Lower leg skin (tissue), 4 donors: ENCODE measurements at regions not wholly inside any gene's neighbourhood (a gene's known extent, or its start where the extent isn't known, plus 50 kb on each side); places are given as distances from the start of the nearest gene placed in this dataset.

Experiments used
- DNase-seq, 2 donors: peaks; one replicate each; pipeline ENCODE4 v3.0.0-alpha.2; 2019; ENCODE audit warnings: low spot score in 2 of 2
- H3K4me3 ChIP-seq: fragments of 200-600 bp; sonication (generic); 2 replicates; pipeline ENCODE4 v1.5.1; 2017; ENCODE audit warnings: mild to moderate bottlenecking, low read depth; ENCODE audit not compliant: poor library complexity, severe bottlenecking
- POLR2A ChIP-seq, 2 donors: fragments of 450-650 bp; IDR thresholded peaks; one replicate each; pipeline ENCODE4 v1.6.1; 2016 to 2017; ENCODE audit warnings: antibody characterized with exemption in 2 of 2, mild to moderate bottlenecking in 1 of 2, moderate library complexity in 1 of 2
- WGBS, 2 donors: methylation state at CpG; one replicate each; pipeline ENCODE4 v1.1.5; 2018; 5-methylcytosine and 5-hydroxymethylcytosine counted together
- intact Hi-C: fragments of 100-400 bp; cut with DNase I; formaldehyde crosslinking; loops from one replicate; pipeline ENCODE4 v1.15.0; 2023; ENCODE audit warnings: low total_unique reads
- TF ChIP-seq, protein P1 (sequence below), 3 donors: fragments of 450-650 bp; IDR thresholded peaks; one replicate each; pipeline ENCODE4 v1.5.1; 2016; ENCODE audit warnings: antibody characterized with exemption in 3 of 3, mild to moderate bottlenecking in 3 of 3, moderate library complexity in 2 of 3

DNA sequence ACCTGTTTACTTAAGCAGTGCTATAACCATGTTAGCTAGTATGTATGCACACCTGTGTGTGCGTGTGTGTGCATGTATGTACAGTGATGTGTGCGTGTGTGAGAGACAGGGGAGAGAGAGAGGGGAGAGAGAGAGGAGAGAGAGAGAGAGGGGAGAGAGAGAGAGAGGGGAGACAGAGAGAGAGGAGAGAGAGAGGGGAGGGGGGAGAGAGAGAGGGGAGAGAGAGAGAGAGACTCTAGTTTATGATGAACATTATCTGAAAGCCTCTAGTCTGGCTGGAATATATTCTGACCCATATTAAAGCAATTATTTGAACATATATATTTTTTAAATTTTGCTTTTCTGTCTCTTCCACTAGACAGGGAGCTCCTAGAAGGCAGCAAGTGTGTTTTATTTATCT, 117.5 kb upstream of the CPEB4 start:
- no peak for DNase-seq
- intact Hi-C loops = no loop called here
- H3K4me3 ChIP-seq = no peak overlapping the region
- WGBS, 2 donors = 79 to 91% methylated on average over 2 of the region's 2 CpGs
- TF ChIP-seq POLR2A (IDR thresholded peaks at IDR 0.05) = no peak
- TF ChIP-seq, protein P1, sequence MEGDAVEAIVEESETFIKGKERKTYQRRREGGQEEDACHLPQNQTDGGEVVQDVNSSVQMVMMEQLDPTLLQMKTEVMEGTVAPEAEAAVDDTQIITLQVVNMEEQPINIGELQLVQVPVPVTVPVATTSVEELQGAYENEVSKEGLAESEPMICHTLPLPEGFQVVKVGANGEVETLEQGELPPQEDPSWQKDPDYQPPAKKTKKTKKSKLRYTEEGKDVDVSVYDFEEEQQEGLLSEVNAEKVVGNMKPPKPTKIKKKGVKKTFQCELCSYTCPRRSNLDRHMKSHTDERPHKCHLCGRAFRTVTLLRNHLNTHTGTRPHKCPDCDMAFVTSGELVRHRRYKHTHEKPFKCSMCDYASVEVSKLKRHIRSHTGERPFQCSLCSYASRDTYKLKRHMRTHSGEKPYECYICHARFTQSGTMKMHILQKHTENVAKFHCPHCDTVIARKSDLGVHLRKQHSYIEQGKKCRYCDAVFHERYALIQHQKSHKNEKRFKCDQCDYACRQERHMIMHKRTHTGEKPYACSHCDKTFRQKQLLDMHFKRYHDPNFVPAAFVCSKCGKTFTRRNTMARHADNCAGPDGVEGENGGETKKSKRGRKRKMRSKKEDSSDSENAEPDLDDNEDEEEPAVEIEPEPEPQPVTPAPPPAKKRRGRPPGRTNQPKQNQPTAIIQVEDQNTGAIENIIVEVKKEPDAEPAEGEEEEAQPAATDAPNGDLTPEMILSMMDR (IDR thresholded peaks at IDR 0.05) = no peak

DNA sequence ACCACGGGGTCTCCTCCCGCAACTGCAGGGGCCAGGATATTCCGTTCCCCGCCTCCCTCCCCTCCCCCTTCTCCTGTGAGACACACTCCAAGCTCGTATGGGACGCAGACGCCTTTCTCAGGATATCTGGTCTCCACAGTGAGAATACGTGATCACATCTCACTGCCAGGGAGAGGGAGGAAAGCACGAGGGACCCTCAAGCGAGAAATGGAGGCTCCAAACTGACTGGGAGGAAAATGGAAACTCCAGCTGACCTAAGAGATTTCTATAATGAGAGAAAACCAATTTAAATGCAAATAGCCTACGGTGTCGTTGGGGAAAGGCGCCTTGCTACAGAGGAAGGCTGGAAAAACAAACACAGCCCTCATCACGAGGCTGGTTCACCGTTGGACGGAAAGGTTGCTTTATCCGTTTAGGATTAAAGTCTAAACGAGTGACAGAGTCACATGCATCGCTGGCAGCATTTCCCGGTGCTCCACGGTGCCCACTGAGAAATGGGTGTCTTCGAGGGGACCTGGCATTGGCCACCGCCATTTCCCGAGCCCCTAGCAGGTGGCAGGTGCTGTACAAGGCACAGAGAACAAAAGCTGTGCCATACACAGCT, 116.9 kb upstream of the CPEB4 start:
- no peak overlapping the region for H3K4me3 ChIP-seq
- intact Hi-C loops = no loop called here
- no peak for DNase-seq
- no peak for TF ChIP-seq POLR2A (IDR thresholded peaks at IDR 0.05)
- TF ChIP-seq, protein P1 (IDR thresholded peaks at IDR 0.05) = no peak
- WGBS, 2 donors = 53 to 55% methylated on average over 24 of the region's 24 CpGs

DNA sequence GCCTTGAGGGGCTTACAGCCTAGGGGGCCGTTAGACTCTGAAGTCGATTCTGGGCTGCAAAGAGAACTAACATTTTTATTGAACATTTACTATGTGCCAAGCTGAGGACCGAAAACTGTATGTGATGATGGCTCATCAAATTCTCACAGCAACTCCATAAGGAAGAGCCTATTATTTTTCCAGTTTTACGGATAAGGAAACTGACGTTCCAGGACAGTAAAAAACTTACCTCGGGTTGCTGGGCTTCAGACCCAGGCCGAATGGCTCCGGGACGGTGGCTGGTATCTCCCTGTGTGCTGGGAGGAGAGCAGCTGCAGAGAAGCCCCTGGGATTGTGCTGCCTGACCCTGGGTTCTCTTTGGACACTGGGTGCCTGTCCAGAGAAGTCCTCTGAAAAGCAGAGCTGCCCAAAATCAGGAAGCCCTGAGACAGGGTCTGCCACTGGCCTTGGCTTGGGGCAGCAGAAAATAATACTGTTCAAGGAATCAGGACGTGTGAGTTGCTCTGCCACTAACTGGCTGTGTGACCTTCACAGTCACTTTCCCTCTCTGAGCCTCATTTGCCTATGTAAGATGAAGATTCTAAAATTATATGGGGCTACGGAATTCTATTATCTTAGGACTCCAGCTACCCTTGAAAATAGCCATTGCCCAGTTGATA, 116.3 kb upstream of the CPEB4 start:
- no peak for TF ChIP-seq POLR2A (IDR thresholded peaks at IDR 0.05)
- TF ChIP-seq, protein P1 (IDR thresholded peaks at IDR 0.05) = no peak
- no peak for DNase-seq
- H3K4me3 ChIP-seq = no peak overlapping the region
- 84 to 90% methylated on average over 11 of the region's 11 CpGs for WGBS, 2 donors
- intact Hi-C loops = no loop called here

DNA sequence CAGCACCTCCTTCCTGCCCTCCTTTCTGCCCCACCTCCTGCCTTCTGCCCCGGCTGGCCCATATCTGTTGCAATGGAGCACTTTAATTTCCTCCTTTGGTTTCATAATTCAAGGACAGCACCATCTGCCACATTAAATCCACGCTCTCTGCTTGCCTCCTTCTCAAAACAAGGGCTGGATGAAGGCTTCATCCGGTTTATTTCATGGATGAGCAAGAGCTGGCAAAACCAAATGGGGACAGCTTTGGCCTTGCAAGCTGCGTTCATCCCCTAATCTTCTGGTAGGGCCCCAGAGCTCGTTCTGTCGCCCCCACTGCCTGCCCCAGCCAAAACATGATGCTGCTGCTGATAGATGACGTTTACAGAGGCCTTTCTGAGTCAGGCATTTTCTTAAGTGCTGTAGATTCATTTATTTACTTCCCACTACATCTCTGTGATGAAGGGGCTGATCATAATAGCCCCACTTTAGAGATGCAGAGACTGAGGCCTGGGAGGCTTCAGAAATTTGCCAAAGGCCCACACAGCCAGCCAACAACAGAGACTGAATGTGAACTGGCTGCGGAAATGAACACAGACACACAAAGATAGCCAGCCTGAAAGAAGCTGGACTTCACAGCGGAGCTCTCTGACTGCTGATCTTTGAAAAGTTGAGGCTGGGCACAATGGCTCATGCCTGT, 115.6 kb upstream of the CPEB4 start:
- DNase-seq = no peak
- intact Hi-C loops = no loop called here
- H3K4me3 ChIP-seq = no peak overlapping the region
- TF ChIP-seq, protein P1 (IDR thresholded peaks at IDR 0.05) = no peak
- TF ChIP-seq POLR2A (IDR thresholded peaks at IDR 0.05) = no peak
- WGBS, 2 donors = 78% methylated on average over 9 of the region's 9 CpGs

DNA sequence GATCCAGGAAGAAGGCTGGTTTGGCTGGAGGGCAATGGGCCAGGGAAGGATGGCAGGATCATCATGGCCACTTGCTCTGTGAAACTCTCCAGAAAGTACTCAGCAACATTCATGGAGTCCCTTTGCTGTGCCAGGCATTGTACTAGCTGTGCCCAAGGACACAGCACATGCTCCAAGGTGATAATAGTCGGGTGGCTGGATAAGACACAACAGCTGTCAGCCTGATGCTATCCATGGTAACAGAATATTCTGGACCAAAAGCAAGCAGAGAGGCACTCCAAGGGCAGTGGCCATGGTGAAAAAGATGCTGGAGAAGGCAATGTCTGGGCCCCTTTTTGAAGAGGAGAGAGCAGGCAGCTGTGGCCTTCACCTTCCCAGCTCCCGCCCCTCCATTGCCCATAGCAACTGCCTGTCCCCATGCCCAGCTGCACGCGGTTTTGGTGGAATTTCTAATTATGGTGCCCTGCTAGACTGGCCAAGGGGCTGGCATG, 113.8 kb upstream of the CPEB4 start:
- no peak overlapping the region for H3K4me3 ChIP-seq
- TF ChIP-seq POLR2A (IDR thresholded peaks at IDR 0.05) = no peak
- TF ChIP-seq, protein P1 (IDR thresholded peaks at IDR 0.05) = no peak
- DNase-seq = no peak
- intact Hi-C loops = no loop called here
- WGBS, 2 donors = 82 to 84% methylated on average over 4 of the region's 4 CpGs
